ENCODE measurements at regions not wholly inside any gene's neighbourhood (a gene's known extent, or its start where the extent isn't known, plus 50 kb on each side); places are given as distances from the start of the nearest gene placed in this dataset.

DNA sequence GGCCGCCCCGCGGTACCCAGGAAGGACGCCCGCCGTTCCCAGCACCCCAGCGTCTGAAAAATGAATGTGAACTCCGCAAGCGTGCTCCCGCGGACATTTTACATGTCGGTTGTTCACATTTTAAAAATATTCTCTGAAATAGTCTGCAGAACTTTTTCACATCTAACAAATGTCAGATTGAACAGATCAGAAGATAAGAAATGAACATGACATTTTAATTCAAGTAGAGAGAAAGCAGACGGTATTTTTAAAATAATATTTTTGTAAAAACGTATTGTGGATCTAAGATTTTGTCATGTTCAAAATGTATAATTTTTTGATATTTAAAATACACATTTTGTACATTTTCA lies 101.8 kb upstream of the DIO3 start:
- no peak for DNase-seq
- intact Hi-C loops (cut with micrococcal nuclease) = no loop called here
- H3K36me3 ChIP-seq = no peaks in the 10 kb centered on the region
- no peaks in the 10 kb centered on the region for H3K9me3 ChIP-seq (replicated peaks)
- TF ChIP-seq, protein P1, sequence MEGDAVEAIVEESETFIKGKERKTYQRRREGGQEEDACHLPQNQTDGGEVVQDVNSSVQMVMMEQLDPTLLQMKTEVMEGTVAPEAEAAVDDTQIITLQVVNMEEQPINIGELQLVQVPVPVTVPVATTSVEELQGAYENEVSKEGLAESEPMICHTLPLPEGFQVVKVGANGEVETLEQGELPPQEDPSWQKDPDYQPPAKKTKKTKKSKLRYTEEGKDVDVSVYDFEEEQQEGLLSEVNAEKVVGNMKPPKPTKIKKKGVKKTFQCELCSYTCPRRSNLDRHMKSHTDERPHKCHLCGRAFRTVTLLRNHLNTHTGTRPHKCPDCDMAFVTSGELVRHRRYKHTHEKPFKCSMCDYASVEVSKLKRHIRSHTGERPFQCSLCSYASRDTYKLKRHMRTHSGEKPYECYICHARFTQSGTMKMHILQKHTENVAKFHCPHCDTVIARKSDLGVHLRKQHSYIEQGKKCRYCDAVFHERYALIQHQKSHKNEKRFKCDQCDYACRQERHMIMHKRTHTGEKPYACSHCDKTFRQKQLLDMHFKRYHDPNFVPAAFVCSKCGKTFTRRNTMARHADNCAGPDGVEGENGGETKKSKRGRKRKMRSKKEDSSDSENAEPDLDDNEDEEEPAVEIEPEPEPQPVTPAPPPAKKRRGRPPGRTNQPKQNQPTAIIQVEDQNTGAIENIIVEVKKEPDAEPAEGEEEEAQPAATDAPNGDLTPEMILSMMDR (IDR thresholded peaks at IDR 0.05; ENCODE audit: borderline replicate concordance) = no peak
- peaks cover 96% of the 10 kb centered on the region for H3K27me3 ChIP-seq (ENCODE audit: low read depth)
- peaks cover 11% of the 10 kb centered on the region for H3K4me1 ChIP-seq
- no peak overlapping the region for H3K27ac ChIP-seq (replicated peaks)
- H3K4me3 ChIP-seq = peak overlapping the region; percentile 19

- Histone ChIP-seq H3K36me3 (no peaks in the 10 kb centered on the region), H3K9me3 (replicated peaks) (no peaks in the 10 kb centered on the region), H3K27ac (replicated peaks) (no peak overlapping the region), H3K4me1 (peaks cover 11% of the 10 kb centered on the region), H3K27me3 (ENCODE audit: low read depth) (peaks cover 96% of the 10 kb centered on the region), H3K4me3 (no peak overlapping the region)
- no peak for DNase-seq
- TF ChIP-seq, protein P1 (IDR thresholded peaks at IDR 0.05; ENCODE audit: borderline replicate concordance) = no peak
- intact Hi-C loops (cut with micrococcal nuclease) = no loop called here
Measured at GRCh38 chr14:101460521-101460920, 100.8 kb upstream of the DIO3 start.

- Histone ChIP-seq H3K27ac (replicated peaks) (no peak overlapping the region), H3K4me1 (peaks cover 11% of the 10 kb centered on the region), H3K4me3 (no peak overlapping the region), H3K27me3 (ENCODE audit: low read depth) (peaks cover 96% of the 10 kb centered on the region), H3K36me3 (no peaks in the 10 kb centered on the region), H3K9me3 (replicated peaks) (no peaks in the 10 kb centered on the region)
- intact Hi-C loops (cut with micrococcal nuclease) = no loop called here
- no peak for DNase-seq
- TF ChIP-seq, protein P1 (IDR thresholded peaks at IDR 0.05; ENCODE audit: borderline replicate concordance) = no peak
Measured at GRCh38 chr14:101460986-101461750, 100.1 kb upstream of the DIO3 start.

DNA sequence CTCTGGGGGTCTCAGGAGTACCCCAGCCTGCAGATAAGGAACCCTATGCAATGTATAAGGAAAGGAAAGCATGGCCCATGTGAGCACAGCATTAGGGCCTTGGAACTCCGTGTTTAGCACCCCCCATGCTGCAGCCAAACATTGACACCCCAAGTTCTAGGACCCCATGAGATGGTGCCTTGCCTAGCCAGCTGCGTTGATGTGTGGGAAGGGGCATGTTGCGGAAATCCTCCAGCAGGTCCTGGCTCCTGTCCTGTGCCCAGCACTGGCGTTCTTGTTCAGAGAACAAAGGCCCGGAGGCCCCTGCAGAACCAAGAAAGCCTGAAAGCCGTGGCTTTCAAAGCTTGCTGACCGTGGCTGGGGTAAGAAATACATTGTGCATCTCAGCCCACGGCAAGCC lies 99.4 kb upstream of the DIO3 start:
- Histone ChIP-seq H3K36me3 (no peaks in the 10 kb centered on the region), H3K4me1 (peaks cover 11% of the 10 kb centered on the region), H3K4me3 (no peak overlapping the region), H3K27ac (replicated peaks) (no peak overlapping the region), H3K27me3 (ENCODE audit: low read depth) (peaks cover 96% of the 10 kb centered on the region), H3K9me3 (replicated peaks) (no peaks in the 10 kb centered on the region)
- intact Hi-C loops (cut with micrococcal nuclease) = no loop called here
- no peak for DNase-seq
- TF ChIP-seq, protein P1 (IDR thresholded peaks at IDR 0.05; ENCODE audit: borderline replicate concordance) = no peak

GRCh38 chr14:101462726-101463565 lies 98.3 kb upstream of the DIO3 start:
- TF ChIP-seq, protein P1 (IDR thresholded peaks at IDR 0.05; ENCODE audit: borderline replicate concordance) = no peak
- H3K4me1 ChIP-seq = peaks cover 11% of the 10 kb centered on the region
- intact Hi-C loops (cut with micrococcal nuclease) = no loop called here
- H3K9me3 ChIP-seq (replicated peaks) = no peaks in the 10 kb centered on the region
- no peak overlapping the region for H3K4me3 ChIP-seq
- no peak overlapping the region for H3K27ac ChIP-seq (replicated peaks)
- peaks cover 92% of the 10 kb centered on the region for H3K27me3 ChIP-seq (ENCODE audit: low read depth)
- H3K36me3 ChIP-seq = no peaks in the 10 kb centered on the region
- no peak for DNase-seq
